Panc1 (cell line): ENCODE measurements at regions not wholly inside any gene's neighbourhood (a gene's known extent, or its start where the extent isn't known, plus 50 kb on each side); places are given as distances from the start of the nearest gene placed in this dataset.

Experiments
- ATAC-seq: fragments of 200-7000 bp; cut with Tn5 transposase; 2 replicates; pipeline ENCODE4 v1.9.1; 2020; ENCODE audit warnings: mild to moderate bottlenecking, moderate library complexity
- BruUV-seq: library from RNA; stranded (reverse); fragments of 400-500 nt; replicated peaks from 2 replicates; lab custom pipeline; 2021; lab: Mats Ljungman, UMichigan
- CTCF ChIA-PET: fragments of 300-600 bp; sonication (Branson Sonifier 250); formaldehyde crosslinking; loops from one replicate; lab custom pipeline; 2022; ENCODE audit warnings: antibody characterized with exemption; lab: Charles Lee
- POLR2A ChIA-PET: fragments of 300-600 bp; sonication (Branson Sonifier 250); formaldehyde crosslinking; loops from one replicate; lab custom pipeline; 2022; ENCODE audit warnings: antibody characterized with exemption; lab: Charles Lee
- DNase-seq: peaks from one replicate; pipeline ENCODE4 v3.0.0-alpha.2; 2010; ENCODE audit warnings: low read depth, low spot score
- H3K27ac ChIP-seq: 2 replicates; pipeline ENCODE4 v1.5.1; 2011; ENCODE audit warnings: mild to moderate bottlenecking, low read length, inconsistent platforms
- H3K27me3 ChIP-seq: fragments of 200-500 bp; sonication (Bioruptor generic); 2 replicates; pipeline ENCODE4 v1.6.0; 2014; ENCODE audit warnings: low read length, inconsistent platforms; ENCODE audit not compliant: control insufficient read depth, insufficient read depth
- H3K36me3 ChIP-seq: fragments of 200-500 bp; sonication (Bioruptor generic); 2 replicates; pipeline ENCODE4 v1.5.1; 2014; ENCODE audit warnings: inconsistent platforms, mild to moderate bottlenecking, low read length, moderate library complexity; ENCODE audit not compliant: control insufficient read depth, insufficient read depth
- H3K4me1 ChIP-seq: 2 replicates; pipeline ENCODE4 v1.5.1; 2011; ENCODE audit warnings: inconsistent platforms, mild to moderate bottlenecking, low read length, moderate library complexity; ENCODE audit not compliant: control insufficient read depth, insufficient read depth
- H3K4me3 ChIP-seq, 2 experiments: 2 replicates each; pipeline ENCODE4 v1.5.1; 2011 to 2012; ENCODE audit warnings: low read depth in 2 of 2, low read length in 2 of 2, mild to moderate bottlenecking in 2 of 2, inconsistent platforms in 1 of 2, moderate library complexity in 1 of 2
- H3K9me3 ChIP-seq: fragments of 200-500 bp; sonication (Bioruptor generic); 2 replicates; pipeline ENCODE4 v1.5.1; 2014; ENCODE audit warnings: low read depth, mild to moderate bottlenecking, inconsistent platforms, low read length, moderate library complexity; ENCODE audit not compliant: control insufficient read depth, insufficient read depth
- POLR2AphosphoS5 ChIP-seq: IDR thresholded peaks from 2 replicates; pipeline ENCODE4 v1.6.1; 2012; ENCODE audit warnings: mild to moderate bottlenecking, low read depth, low read length, moderate library complexity
- SIN3A ChIP-seq: IDR thresholded peaks from 2 replicates; pipeline ENCODE4 v1.6.1; 2012; ENCODE audit warnings: low read depth, mild to moderate bottlenecking, low read length, moderate library complexity, borderline replicate concordance; ENCODE audit not compliant: insufficient read depth
- TCF7L2 ChIP-seq: IDR thresholded peaks from 2 replicates; pipeline ENCODE4 v1.6.1; 2011; ENCODE audit warnings: mild to moderate bottlenecking, low read depth, low read length, inconsistent platforms
- in situ Hi-C: cut with HindIII; loops from 2 replicates; pipeline ENCODE4 v1.10.0; 2016; ENCODE audit warnings: low sequenced_read_pairs, low pct_unique_long_range_greater_than_20kb
- intact Hi-C: fragments of 100-400 bp; cut with micrococcal nuclease; formaldehyde crosslinking; loops from one replicate; pipeline ENCODE4 v1.10.0; 2022; ENCODE audit not compliant: unreplicated experiment
- TF ChIP-seq, protein P1 (sequence below): fragments of 450-650 bp; IDR thresholded peaks from 2 replicates; pipeline ENCODE4 v1.5.1; 2017; ENCODE audit warnings: mild to moderate bottlenecking
- TF ChIP-seq, protein P2 (sequence below), 2 experiments: IDR thresholded peaks; 2 replicates each; pipeline ENCODE4 v1.6.1; 2011 to 2012; ENCODE audit warnings: low read depth in 2 of 2, control low read depth in 1 of 2, low read length in 1 of 2, mild to moderate bottlenecking in 1 of 2, moderate library complexity in 1 of 2; ENCODE audit not compliant: insufficient read depth in 1 of 2

DNA sequence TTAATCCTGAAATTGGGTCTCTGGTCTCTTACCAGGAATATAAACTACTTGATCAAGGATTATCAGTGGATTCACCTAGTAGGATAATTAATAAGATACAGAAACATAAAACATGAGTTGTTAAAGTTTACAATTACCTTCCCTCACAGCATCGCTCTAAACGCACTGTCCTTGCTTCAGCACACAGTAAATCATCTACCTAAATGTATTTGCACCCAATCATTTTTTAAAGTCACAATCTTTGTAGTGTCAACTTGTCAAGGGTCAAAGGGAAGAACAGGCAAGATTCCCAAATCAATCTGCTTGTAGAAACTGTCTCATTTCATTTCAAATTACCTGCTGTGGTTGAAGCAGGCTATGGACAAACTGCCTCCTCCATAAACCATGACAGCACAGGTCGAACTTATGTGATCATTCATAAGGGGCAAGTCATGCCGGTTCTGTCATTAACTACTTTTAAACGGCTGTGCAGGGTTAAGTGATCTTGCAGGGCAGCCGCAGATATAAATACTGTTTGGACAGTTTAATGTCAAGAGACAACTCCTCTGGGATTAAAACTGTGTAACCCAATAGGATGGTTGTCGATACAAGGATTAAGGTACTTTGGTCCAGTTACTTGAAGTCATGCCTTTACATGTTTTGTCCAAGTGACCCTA, 93.6 kb downstream of the ZNF281 start:
- Histone ChIP-seq H3K9me3 (no peaks in the 10 kb centered on the region), H3K4me3 (no peak overlapping the region), H3K27ac (no peak overlapping the region), H3K4me1 (no peaks in the 10 kb centered on the region), H3K36me3 (no peaks in the 10 kb centered on the region), H3K27me3 (no peaks in the 10 kb centered on the region)
- no peak for DNase-seq
- in situ Hi-C loops: no loop called here
- CTCF ChIA-PET: no interaction called here
- no TSS peak for BruUV-seq
- POLR2A ChIA-PET: no interaction called here
- ATAC-seq: no peak
- no peak for TF ChIP-seq TCF7L2
- intact Hi-C loops: no loop called here

DNA sequence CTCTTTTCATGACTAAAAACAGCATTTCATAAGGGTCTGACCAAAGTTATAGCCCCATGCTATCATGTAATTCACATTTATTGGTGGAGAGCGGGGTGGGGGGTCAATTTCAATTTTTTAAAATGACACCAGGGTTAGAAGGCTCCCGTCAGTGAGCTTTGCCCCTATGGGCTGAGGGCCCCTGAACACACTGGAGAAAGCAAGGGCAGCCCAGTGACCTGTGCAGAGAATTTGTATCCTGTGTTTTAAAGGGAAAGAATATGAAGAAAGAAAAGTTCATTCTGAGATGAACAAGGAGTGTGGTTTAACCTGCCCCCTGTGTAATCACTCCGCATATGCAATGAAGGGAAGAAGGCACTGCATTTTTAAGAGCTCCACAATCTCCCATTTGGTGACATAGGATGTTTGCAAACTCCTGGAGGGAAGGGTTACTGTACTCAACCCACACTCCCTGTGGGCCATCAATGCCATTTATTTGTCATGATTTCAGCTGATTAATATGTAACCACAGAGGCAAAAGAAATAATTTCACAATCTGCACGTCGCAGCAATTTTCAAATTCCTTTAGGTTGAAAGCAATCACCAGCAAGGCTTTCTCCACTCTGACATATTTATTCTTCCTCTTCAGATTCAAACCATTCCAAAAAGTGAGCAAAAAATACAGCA, 95.6 kb downstream of the ZNF281 start:
- H3K9me3 ChIP-seq: no peaks in the 10 kb centered on the region
- ATAC-seq (no peak), DNase-seq (no peak)
- H3K27me3 ChIP-seq: no peaks in the 10 kb centered on the region
- CTCF ChIA-PET: interaction anchor here (0.6 kb wide), 1 partner anchor 37 kb away, joined by 4 read pairs; no protein-coding TSS in a partner anchor
- POLR2A ChIA-PET: no interaction called here
- no TSS peak for BruUV-seq
- H3K4me1 ChIP-seq: no peaks in the 10 kb centered on the region; the same call in 1 of the 2 replicates
- no peaks in the 10 kb centered on the region for H3K36me3 ChIP-seq
- no peak overlapping the region for H3K27ac ChIP-seq
- intact Hi-C loops: no loop called here
- in situ Hi-C loops: no loop called here
- TF ChIP-seq SIN3A (no peak), POLR2AphosphoS5 (no peak), TCF7L2 (no peak)
- TF ChIP-seq, protein P1, sequence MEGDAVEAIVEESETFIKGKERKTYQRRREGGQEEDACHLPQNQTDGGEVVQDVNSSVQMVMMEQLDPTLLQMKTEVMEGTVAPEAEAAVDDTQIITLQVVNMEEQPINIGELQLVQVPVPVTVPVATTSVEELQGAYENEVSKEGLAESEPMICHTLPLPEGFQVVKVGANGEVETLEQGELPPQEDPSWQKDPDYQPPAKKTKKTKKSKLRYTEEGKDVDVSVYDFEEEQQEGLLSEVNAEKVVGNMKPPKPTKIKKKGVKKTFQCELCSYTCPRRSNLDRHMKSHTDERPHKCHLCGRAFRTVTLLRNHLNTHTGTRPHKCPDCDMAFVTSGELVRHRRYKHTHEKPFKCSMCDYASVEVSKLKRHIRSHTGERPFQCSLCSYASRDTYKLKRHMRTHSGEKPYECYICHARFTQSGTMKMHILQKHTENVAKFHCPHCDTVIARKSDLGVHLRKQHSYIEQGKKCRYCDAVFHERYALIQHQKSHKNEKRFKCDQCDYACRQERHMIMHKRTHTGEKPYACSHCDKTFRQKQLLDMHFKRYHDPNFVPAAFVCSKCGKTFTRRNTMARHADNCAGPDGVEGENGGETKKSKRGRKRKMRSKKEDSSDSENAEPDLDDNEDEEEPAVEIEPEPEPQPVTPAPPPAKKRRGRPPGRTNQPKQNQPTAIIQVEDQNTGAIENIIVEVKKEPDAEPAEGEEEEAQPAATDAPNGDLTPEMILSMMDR: no peak
- TF ChIP-seq, protein P2, sequence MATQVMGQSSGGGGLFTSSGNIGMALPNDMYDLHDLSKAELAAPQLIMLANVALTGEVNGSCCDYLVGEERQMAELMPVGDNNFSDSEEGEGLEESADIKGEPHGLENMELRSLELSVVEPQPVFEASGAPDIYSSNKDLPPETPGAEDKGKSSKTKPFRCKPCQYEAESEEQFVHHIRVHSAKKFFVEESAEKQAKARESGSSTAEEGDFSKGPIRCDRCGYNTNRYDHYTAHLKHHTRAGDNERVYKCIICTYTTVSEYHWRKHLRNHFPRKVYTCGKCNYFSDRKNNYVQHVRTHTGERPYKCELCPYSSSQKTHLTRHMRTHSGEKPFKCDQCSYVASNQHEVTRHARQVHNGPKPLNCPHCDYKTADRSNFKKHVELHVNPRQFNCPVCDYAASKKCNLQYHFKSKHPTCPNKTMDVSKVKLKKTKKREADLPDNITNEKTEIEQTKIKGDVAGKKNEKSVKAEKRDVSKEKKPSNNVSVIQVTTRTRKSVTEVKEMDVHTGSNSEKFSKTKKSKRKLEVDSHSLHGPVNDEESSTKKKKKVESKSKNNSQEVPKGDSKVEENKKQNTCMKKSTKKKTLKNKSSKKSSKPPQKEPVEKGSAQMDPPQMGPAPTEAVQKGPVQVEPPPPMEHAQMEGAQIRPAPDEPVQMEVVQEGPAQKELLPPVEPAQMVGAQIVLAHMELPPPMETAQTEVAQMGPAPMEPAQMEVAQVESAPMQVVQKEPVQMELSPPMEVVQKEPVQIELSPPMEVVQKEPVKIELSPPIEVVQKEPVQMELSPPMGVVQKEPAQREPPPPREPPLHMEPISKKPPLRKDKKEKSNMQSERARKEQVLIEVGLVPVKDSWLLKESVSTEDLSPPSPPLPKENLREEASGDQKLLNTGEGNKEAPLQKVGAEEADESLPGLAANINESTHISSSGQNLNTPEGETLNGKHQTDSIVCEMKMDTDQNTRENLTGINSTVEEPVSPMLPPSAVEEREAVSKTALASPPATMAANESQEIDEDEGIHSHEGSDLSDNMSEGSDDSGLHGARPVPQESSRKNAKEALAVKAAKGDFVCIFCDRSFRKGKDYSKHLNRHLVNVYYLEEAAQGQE (IDR thresholded peaks at IDR 0.05; ENCODE audit: insufficient read depth in 1 of 2, low read depth in 2 of 2, low read length in 1 of 2): no peak
- H3K4me3 ChIP-seq: no peak overlapping the region

DNA sequence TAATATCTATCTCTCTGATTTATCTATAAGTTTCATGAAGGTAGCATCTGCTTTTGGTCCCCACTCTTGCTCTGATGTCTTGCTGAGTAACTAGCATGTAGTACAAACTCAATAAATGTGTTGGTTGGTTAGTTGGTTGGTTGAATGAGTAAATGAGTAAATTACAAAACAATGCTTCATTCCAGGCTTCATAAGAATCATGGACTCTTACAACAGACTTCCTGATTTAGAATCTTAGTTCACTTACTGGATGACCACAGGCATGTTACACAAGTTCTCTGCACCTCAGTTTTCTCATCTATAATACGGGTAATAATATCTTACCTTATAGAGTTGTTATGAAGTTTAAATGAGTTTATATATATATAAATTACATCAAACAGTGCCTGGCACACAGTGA, 98.6 kb downstream of the ZNF281 start:
- POLR2A ChIA-PET: no interaction called here
- no peaks in the 10 kb centered on the region; the same call in 1 of the 2 replicates for H3K4me1 ChIP-seq
- no TSS peak for BruUV-seq
- DNase-seq (no peak), ATAC-seq (no peak)
- no peaks in the 10 kb centered on the region for H3K27me3 ChIP-seq
- CTCF ChIA-PET: no interaction called here
- in situ Hi-C loops: no loop called here
- H3K9me3 ChIP-seq: no peaks in the 10 kb centered on the region
- intact Hi-C loops: no loop called here
- no peaks in the 10 kb centered on the region for H3K36me3 ChIP-seq
- H3K27ac ChIP-seq: no peak overlapping the region
- no peak overlapping the region for H3K4me3 ChIP-seq
- TF ChIP-seq TCF7L2 (no peak), POLR2AphosphoS5 (no peak), SIN3A (no peak)
- TF ChIP-seq, protein P1: no peak
- TF ChIP-seq, protein P2 (IDR thresholded peaks at IDR 0.05; ENCODE audit: insufficient read depth in 1 of 2, low read depth in 2 of 2, low read length in 1 of 2): no peak
